Gastrocnemius medialis (tissue), 4 donors: ENCODE measurements at regions not wholly inside any gene's neighbourhood (a gene's known extent, or its start where the extent isn't known, plus 50 kb on each side); places are given as distances from the start of the nearest gene placed in this dataset.

Experiments used
- CTCF ChIP-seq, 5 experiments: fragments of 450-650 bp in 3 of 5; fragments of 200-600 bp in 2 of 5; sonication (generic) in 2 of 5; IDR thresholded peaks in 4 of 5; conservative IDR thresholded peaks in 1 of 5; 1 replicate in 4 of 5; 2 replicates in 1 of 5; pipeline ENCODE4 v1.5.1; 2016 to 2019; ENCODE audit warnings: antibody characterized with exemption in 5 of 5, mild to moderate bottlenecking in 3 of 5, moderate library complexity in 3 of 5
- POLR2A ChIP-seq, 2 donors: fragments of 450-650 bp; IDR thresholded peaks; one replicate each; pipeline ENCODE4 v1.6.1; 2017; ENCODE audit warnings: antibody characterized with exemption in 2 of 2, mild to moderate bottlenecking in 2 of 2, moderate library complexity in 2 of 2

GRCh38 chr2:146413086-146413610, 1431.7 kb upstream of the ACVR2A start:
- TF ChIP-seq POLR2A (IDR thresholded peaks at IDR 0.05) (no peak), CTCF (IDR thresholded peaks at IDR 0.05 in 4 of 5, conservative IDR thresholded peaks at IDR 0.05 in 1 of 5) (no peak)
